22Rv1 (cell line): ENCODE measurements at regions not wholly inside any gene's neighbourhood (a gene's known extent, or its start where the extent isn't known, plus 50 kb on each side); places are given as distances from the start of the nearest gene placed in this dataset.

Experiments used
- ZFX ChIP-seq: fragments of 450-650 bp; IDR thresholded peaks from 2 replicates; pipeline ENCODE4 v1.6.1; 2017; ENCODE audit warnings: antibody characterized with exemption, borderline replicate concordance
- TF ChIP-seq, protein P1 (sequence below): fragments of 450-650 bp; IDR thresholded peaks from 2 replicates; pipeline ENCODE4 v1.5.1; 2017; ENCODE audit warnings: mild to moderate bottlenecking

DNA sequence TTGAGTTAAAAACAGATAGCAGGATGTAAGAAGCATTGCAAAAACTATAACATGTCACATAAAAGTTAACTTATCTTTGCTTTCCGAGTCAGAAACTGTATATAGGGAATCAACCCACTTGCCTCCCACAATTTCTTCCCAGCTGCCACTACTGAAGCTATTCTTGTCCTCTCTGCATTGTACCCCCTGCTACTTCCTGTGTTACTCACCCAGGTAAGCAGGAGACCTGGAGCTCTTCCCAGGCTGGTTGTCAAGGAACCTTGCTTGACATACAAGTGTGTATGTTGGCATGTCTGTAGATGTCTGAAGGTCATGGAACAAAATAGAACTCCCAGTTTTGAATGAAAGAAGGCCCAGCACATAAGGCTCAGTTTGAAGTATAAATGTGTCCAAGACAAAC, 74.3 kb upstream of the LRRC4C start:
- TF ChIP-seq, protein P1, sequence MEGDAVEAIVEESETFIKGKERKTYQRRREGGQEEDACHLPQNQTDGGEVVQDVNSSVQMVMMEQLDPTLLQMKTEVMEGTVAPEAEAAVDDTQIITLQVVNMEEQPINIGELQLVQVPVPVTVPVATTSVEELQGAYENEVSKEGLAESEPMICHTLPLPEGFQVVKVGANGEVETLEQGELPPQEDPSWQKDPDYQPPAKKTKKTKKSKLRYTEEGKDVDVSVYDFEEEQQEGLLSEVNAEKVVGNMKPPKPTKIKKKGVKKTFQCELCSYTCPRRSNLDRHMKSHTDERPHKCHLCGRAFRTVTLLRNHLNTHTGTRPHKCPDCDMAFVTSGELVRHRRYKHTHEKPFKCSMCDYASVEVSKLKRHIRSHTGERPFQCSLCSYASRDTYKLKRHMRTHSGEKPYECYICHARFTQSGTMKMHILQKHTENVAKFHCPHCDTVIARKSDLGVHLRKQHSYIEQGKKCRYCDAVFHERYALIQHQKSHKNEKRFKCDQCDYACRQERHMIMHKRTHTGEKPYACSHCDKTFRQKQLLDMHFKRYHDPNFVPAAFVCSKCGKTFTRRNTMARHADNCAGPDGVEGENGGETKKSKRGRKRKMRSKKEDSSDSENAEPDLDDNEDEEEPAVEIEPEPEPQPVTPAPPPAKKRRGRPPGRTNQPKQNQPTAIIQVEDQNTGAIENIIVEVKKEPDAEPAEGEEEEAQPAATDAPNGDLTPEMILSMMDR = no peak
- TF ChIP-seq ZFX = no peak
